Smooth muscle cell (in vitro differentiated cells): ENCODE measurements at regions not wholly inside any gene's neighbourhood (a gene's known extent, or its start where the extent isn't known, plus 50 kb on each side); places are given as distances from the start of the nearest gene placed in this dataset.

Experiments
- DNase-seq: peaks from one replicate; lab custom pipeline; 2025; ENCODE audit not compliant: unreplicated experiment; lab: John Stamatoyannopoulos, UW
- H2AFZ ChIP-seq: fragments of 200-600 bp; sonication (generic); 2 replicates; pipeline ENCODE4 v1.6.0; 2016; ENCODE audit warnings: antibody characterized with exemption, low read depth, mild to moderate bottlenecking
- H3F3A ChIP-seq: fragments of 200-600 bp; sonication (generic); 2 replicates; pipeline ENCODE4 v1.6.0; 2017; ENCODE audit warnings: antibody characterized with exemption, low read depth
- H3K27ac ChIP-seq: fragments of 200-600 bp; sonication (generic); 2 replicates; pipeline ENCODE4 v1.5.1; 2016; ENCODE audit warnings: low read depth, mild to moderate bottlenecking
- H3K27me3 ChIP-seq: fragments of 200-600 bp; sonication (generic); 2 replicates; pipeline ENCODE4 v1.6.1; 2016; ENCODE audit warnings: low read depth, mild to moderate bottlenecking
- H3K36me3 ChIP-seq: fragments of 200-600 bp; sonication (generic); 2 replicates; pipeline ENCODE4 v1.5.1; 2016; ENCODE audit warnings: low read depth
- H3K4me1 ChIP-seq: fragments of 200-600 bp; sonication (generic); 2 replicates; pipeline ENCODE4 v1.5.1; 2016; ENCODE audit warnings: low read depth
- H3K4me2 ChIP-seq: fragments of 200-600 bp; sonication (generic); 2 replicates; pipeline ENCODE4 v1.6.0; 2016; ENCODE audit warnings: mild to moderate bottlenecking
- H3K4me3 ChIP-seq: fragments of 200-600 bp; sonication (generic); 2 replicates; pipeline ENCODE4 v1.5.1; 2016; ENCODE audit warnings: mild to moderate bottlenecking
- H3K79me2 ChIP-seq: fragments of 200-600 bp; sonication (generic); 2 replicates; pipeline ENCODE4 v1.6.0; 2016; ENCODE audit warnings: low read depth, mild to moderate bottlenecking
- H3K9ac ChIP-seq: fragments of 200-600 bp; sonication (generic); 2 replicates; pipeline ENCODE4 v1.6.0; 2016; ENCODE audit warnings: low read depth
- H3K9me3 ChIP-seq: fragments of 200-600 bp; sonication (generic); replicated peaks from 2 replicates; pipeline ENCODE4 v1.5.1; 2016; ENCODE audit warnings: low read depth
- H4K20me1 ChIP-seq: fragments of 200-600 bp; sonication (generic); 2 replicates; pipeline ENCODE4 v1.6.0; 2016; ENCODE audit warnings: low read depth
- CTCF ChIP-seq: fragments of 200-600 bp; sonication (generic); IDR thresholded peaks from 2 replicates; pipeline ENCODE4 v1.5.1; 2017; ENCODE audit warnings: borderline replicate concordance, mild to moderate bottlenecking, antibody characterized with exemption; ENCODE audit not compliant: insufficient read depth, poor library complexity, severe bottlenecking
- WGBS: methylation state at CpG from one replicate; pipeline ENCODE4 v1.1.7; 2016; ENCODE audit warnings: low lambda C conversion rate; 5-methylcytosine and 5-hydroxymethylcytosine counted together

- Histone ChIP-seq H3K4me1 (no peaks in the 10 kb centered on the region), H3K9me3 (no peaks in the 10 kb centered on the region), H3F3A (no peaks in the 10 kb centered on the region), H3K4me3 (no peak overlapping the region), H2AFZ (no peak overlapping the region), H3K36me3 (no peaks in the 10 kb centered on the region), H3K27ac (no peak overlapping the region), H4K20me1 (no peaks in the 10 kb centered on the region), H3K79me2 (no peaks in the 10 kb centered on the region), H3K27me3 (no peaks in the 10 kb centered on the region), H3K4me2 (no peak overlapping the region), H3K9ac (no peak overlapping the region)
- WGBS = 61% methylated on average over 1 of the region's 1 CpG
- TF ChIP-seq CTCF = no peak
- no peak for DNase-seq
Observed at GRCh38 chr1:217315346-217315745, 315.5 kb downstream of the GPATCH2 start.

GRCh38 chr1:217313096-217313495, 317.8 kb downstream of the GPATCH2 start:
- DNase-seq = no peak
- Histone ChIP-seq H3K4me3 (no peak overlapping the region), H3K27me3 (no peaks in the 10 kb centered on the region), H3K4me1 (no peaks in the 10 kb centered on the region), H2AFZ (no peak overlapping the region), H3K9ac (no peak overlapping the region), H3K4me2 (no peak overlapping the region), H3F3A (no peaks in the 10 kb centered on the region), H3K27ac (no peak overlapping the region), H3K36me3 (no peaks in the 10 kb centered on the region), H3K79me2 (no peaks in the 10 kb centered on the region), H4K20me1 (no peaks in the 10 kb centered on the region), H3K9me3 (no peaks in the 10 kb centered on the region)
- no peak for TF ChIP-seq CTCF
- WGBS = 81% methylated on average over 5 of the region's 5 CpGs

- no peak for TF ChIP-seq CTCF
- Histone ChIP-seq H2AFZ (no peak overlapping the region), H3K27ac (no peak overlapping the region), H3K4me1 (no peaks in the 10 kb centered on the region), H3F3A (no peaks in the 10 kb centered on the region), H3K9me3 (no peaks in the 10 kb centered on the region), H3K79me2 (no peaks in the 10 kb centered on the region), H3K27me3 (no peaks in the 10 kb centered on the region), H3K36me3 (no peaks in the 10 kb centered on the region), H3K4me2 (no peak overlapping the region), H3K9ac (no peak overlapping the region), H4K20me1 (no peaks in the 10 kb centered on the region), H3K4me3 (no peak overlapping the region)
- WGBS = 61% methylated on average over 1 of the region's 1 CpG
- DNase-seq = no peak
Observed at GRCh38 chr1:217311766-217312165, 319.1 kb downstream of the GPATCH2 start.

- TF ChIP-seq CTCF = no peak
- 92% methylated on average over 2 of the region's 2 CpGs for WGBS
- no peaks in the 10 kb centered on the region for H3F3A ChIP-seq
- H3K4me3 ChIP-seq = no peak overlapping the region
- H3K9me3 ChIP-seq = no peaks in the 10 kb centered on the region
- H2AFZ ChIP-seq = no peak overlapping the region
- H3K27ac ChIP-seq = no peak overlapping the region
- no peak for DNase-seq
- no peak overlapping the region for H3K9ac ChIP-seq
- no peak overlapping the region for H3K4me2 ChIP-seq
- H3K27me3 ChIP-seq = no peaks in the 10 kb centered on the region
- H4K20me1 ChIP-seq = no peaks in the 10 kb centered on the region
- H3K4me1 ChIP-seq = no peaks in the 10 kb centered on the region
- H3K79me2 ChIP-seq = no peaks in the 10 kb centered on the region
- H3K36me3 ChIP-seq = no peaks in the 10 kb centered on the region
Observed at GRCh38 chr1:217311269-217311668, 319.6 kb downstream of the GPATCH2 start.
